ENCODE measurements at regions not wholly inside any gene's neighbourhood (a gene's known extent, or its start where the extent isn't known, plus 50 kb on each side); places are given as distances from the start of the nearest gene placed in this dataset. TPM values are rescaled to one million over a fixed set of nuclear protein-coding genes. Genes with fewer than 3 reads are reported as not detected.

- Histone ChIP-seq H3K36me3 (ENCODE audit: insufficient read depth, low read length) (no peaks in the 10 kb centered on the region), H3K4me3 (ENCODE audit: low read length) (no peak overlapping the region), H3K4me2 (ENCODE audit: low read length) (no peak overlapping the region), H3K27me3 (ENCODE audit: control insufficient read depth, insufficient read depth, low read length) (no peaks in the 10 kb centered on the region), H3K4me1 (ENCODE audit: control insufficient read depth, insufficient read depth, low read length) (no peaks in the 10 kb centered on the region), H3K9me3 (replicated peaks; ENCODE audit: low read length) (no peaks in the 10 kb centered on the region), H3K9ac (ENCODE audit: low read depth, low read length) (no peak overlapping the region)
Observed at GRCh38 chr5:98992552-98992951, 63.7 kb upstream of the CHD1 start.

GRCh38 chr5:98989727-98990126 is 60.9 kb upstream of the CHD1 start:
- Histone ChIP-seq H3K4me2 (ENCODE audit: low read length) (no peak overlapping the region), H3K9me3 (replicated peaks; ENCODE audit: low read length) (no peaks in the 10 kb centered on the region)

DNA sequence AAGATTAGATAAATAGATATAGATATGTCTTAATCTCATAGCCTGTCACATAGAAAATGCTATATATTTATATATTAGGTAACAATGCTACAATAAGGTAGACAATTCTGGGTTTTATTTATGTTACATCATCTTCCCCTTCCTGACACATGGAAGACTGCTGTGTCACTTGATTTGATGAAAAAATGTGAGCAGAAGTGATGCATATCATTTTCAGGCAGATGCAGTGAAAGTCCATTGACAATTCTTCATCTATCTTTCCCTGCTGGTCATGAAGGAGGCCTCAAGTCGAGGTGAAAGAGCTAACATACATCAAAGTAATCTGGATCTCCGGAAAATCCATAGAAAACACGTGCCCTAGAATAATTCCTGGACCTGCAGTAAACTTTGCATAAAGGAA is 57.8 kb upstream of the CHD1 start:
- H3K9me3 ChIP-seq (replicated peaks; ENCODE audit: low read length), result no peaks in the 10 kb centered on the region
- H3K4me2 ChIP-seq (ENCODE audit: low read length), result no peak overlapping the region
- H3K4me3 ChIP-seq (ENCODE audit: low read length), result no peak overlapping the region
- H3K9ac ChIP-seq (ENCODE audit: low read depth, low read length), result no peak overlapping the region
- no peaks in the 10 kb centered on the region for H3K4me1 ChIP-seq (ENCODE audit: control insufficient read depth, insufficient read depth, low read length)
- no peaks in the 10 kb centered on the region for H3K27me3 ChIP-seq (ENCODE audit: control insufficient read depth, insufficient read depth, low read length)
- H3K36me3 ChIP-seq (ENCODE audit: insufficient read depth, low read length), result no peaks in the 10 kb centered on the region

More at GRCh38 chr5:98989727-98990126, 60.9 kb upstream of the CHD1 start:
- H3K36me3 ChIP-seq (ENCODE audit: insufficient read depth, low read length), result no peaks in the 10 kb centered on the region
- H3K27me3 ChIP-seq (ENCODE audit: control insufficient read depth, insufficient read depth, low read length), result no peaks in the 10 kb centered on the region
- no peak overlapping the region for H3K4me3 ChIP-seq (ENCODE audit: low read length)
- no peak overlapping the region for H3K9ac ChIP-seq (ENCODE audit: low read depth, low read length)
- H3K4me1 ChIP-seq (ENCODE audit: control insufficient read depth, insufficient read depth, low read length), result no peaks in the 10 kb centered on the region

DNA sequence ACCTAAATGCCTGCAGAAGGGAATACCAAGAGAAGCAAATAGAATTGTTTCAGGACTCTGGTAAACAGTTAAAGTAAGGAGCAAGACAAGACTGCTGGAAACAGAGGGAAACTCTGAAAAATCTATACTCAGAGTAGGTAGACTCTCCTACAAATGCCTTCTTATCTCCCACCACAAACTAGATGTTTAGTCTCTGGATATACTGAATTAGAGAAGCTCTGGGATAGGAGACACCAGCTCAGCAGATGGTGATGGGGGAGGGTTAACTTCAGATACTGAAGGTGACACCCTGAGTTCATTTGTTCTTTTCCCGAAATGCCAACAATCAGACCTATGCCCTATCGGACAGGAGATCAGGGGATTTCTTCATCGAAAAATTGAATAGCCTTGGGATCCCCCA is 54.1 kb upstream of the CHD1 start:
- Histone ChIP-seq H3K4me3 (ENCODE audit: low read length) (no peak overlapping the region), H3K36me3 (ENCODE audit: insufficient read depth, low read length) (no peaks in the 10 kb centered on the region), H3K27me3 (ENCODE audit: control insufficient read depth, insufficient read depth, low read length) (no peaks in the 10 kb centered on the region)

More for the DNA sequence above, 54.1 kb upstream of the CHD1 start:
- Histone ChIP-seq H3K9me3 (replicated peaks; ENCODE audit: low read length) (no peaks in the 10 kb centered on the region), H3K4me1 (ENCODE audit: control insufficient read depth, insufficient read depth, low read length) (no peaks in the 10 kb centered on the region), H3K4me2 (ENCODE audit: low read length) (no peak overlapping the region), H3K9ac (ENCODE audit: low read depth, low read length) (no peak overlapping the region)

Small RNAs in the stretch of these regions (small RNA-seq; reads per million reads assigned to genes)
- gene MTND4LP5 (not detected), gene RF00019 (not detected), gene RNU6-1119P (not detected)

Data from skeletal muscle satellite cell (primary cell).